Type B pancreatic cell (in vitro differentiated cells): ENCODE measurements at regions not wholly inside any gene's neighbourhood (a gene's known extent, or its start where the extent isn't known, plus 50 kb on each side); places are given as distances from the start of the nearest gene placed in this dataset.

Source experiments
- DNase-seq: peaks from one replicate; pipeline ENCODE4 v3.0.0; 2021; ENCODE audit warnings: mixed read lengths; ENCODE audit not compliant: unreplicated experiment; ENCODE audit errors: extremely low spot score
- H3K27ac Mint-ChIP-seq: 2 replicates; pipeline ENCODE4 v1.8.0; 2021; ENCODE audit warnings: mild to moderate bottlenecking, mixed read lengths
- H3K27me3 Mint-ChIP-seq: 2 replicates; pipeline ENCODE4 v1.8.0; 2021; ENCODE audit warnings: mixed read lengths
- H3K36me3 Mint-ChIP-seq: 2 replicates; pipeline ENCODE4 v1.8.0; 2021; ENCODE audit warnings: mixed read lengths
- H3K4me1 Mint-ChIP-seq: one replicate; pipeline ENCODE4 v1.8.0; 2021; ENCODE audit warnings: mixed read lengths; ENCODE audit not compliant: unreplicated experiment
- H3K4me3 Mint-ChIP-seq: 2 replicates; pipeline ENCODE4 v1.8.0; 2021; ENCODE audit warnings: mild to moderate bottlenecking, mixed read lengths
- H3K9me3 Mint-ChIP-seq: 2 replicates; pipeline ENCODE4 v1.8.0; 2021; ENCODE audit warnings: mixed read lengths
- TF ChIP-seq, protein P1 (sequence below): fragments of 200-600 bp; sonication (generic); conservative IDR thresholded peaks from 2 replicates; pipeline ENCODE4 v1.5.0; 2021; ENCODE audit warnings: antibody characterized with exemption, mild to moderate bottlenecking

DNA sequence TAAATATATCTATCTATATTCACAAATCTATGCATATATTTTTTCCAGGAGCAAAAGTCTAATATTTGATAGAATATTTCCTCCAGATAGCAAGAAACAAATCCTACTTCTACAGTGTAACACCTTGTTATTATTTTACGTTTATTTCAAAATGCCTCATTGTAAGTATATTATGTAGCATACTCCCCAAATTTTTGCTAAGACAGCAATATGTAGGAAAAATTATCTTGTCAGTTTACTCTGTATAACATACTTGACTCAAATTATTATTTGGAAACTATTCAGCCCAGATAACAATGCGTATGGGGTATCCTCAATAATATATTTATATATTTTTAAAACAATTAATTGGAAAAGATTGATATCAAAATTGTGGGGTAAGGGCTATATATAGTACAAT is 313.2 kb downstream of the NR4A2 start:
- Mint-ChIP-seq H3K27me3 (no peaks in the 10 kb centered on the region), H3K36me3 (peaks cover 5% of the 10 kb centered on the region), H3K9me3 (no peaks in the 10 kb centered on the region), H3K27ac (no peak overlapping the region), H3K4me3 (no peak overlapping the region), H3K4me1 (peaks cover 10% of the 10 kb centered on the region)
- no peak for DNase-seq
- TF ChIP-seq, protein P1, sequence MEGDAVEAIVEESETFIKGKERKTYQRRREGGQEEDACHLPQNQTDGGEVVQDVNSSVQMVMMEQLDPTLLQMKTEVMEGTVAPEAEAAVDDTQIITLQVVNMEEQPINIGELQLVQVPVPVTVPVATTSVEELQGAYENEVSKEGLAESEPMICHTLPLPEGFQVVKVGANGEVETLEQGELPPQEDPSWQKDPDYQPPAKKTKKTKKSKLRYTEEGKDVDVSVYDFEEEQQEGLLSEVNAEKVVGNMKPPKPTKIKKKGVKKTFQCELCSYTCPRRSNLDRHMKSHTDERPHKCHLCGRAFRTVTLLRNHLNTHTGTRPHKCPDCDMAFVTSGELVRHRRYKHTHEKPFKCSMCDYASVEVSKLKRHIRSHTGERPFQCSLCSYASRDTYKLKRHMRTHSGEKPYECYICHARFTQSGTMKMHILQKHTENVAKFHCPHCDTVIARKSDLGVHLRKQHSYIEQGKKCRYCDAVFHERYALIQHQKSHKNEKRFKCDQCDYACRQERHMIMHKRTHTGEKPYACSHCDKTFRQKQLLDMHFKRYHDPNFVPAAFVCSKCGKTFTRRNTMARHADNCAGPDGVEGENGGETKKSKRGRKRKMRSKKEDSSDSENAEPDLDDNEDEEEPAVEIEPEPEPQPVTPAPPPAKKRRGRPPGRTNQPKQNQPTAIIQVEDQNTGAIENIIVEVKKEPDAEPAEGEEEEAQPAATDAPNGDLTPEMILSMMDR: no peak

DNA sequence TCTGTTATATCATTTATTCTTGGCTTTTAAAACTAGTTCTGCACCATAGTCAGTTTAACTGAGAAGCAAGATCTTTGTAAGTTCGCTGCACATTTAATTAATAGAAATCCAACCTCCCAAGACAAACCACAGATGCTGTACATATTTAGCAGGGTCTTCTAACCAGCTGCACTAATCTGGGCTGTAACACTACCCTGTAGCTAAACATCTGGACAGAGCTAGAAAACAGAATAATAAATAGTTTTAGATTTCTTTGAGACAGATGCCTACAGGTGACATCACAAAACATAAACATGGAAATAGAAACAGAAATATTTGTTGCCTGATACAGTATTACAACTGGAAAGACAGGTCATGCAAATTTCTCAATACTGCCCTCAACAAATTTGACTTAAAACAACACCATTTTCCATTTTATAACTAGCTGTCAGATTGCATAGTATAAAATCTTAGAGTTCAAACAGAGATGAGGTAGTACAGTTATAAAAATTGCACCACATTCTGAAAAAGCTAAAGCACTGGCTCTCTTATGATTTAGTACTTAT is 315.1 kb downstream of the NR4A2 start:
- TF ChIP-seq, protein P1: no peak
- Mint-ChIP-seq H3K27me3 (no peaks in the 10 kb centered on the region), H3K27ac (no peak overlapping the region), H3K4me1 (peaks cover 10% of the 10 kb centered on the region), H3K36me3 (peaks cover 5% of the 10 kb centered on the region), H3K4me3 (no peak overlapping the region), H3K9me3 (no peaks in the 10 kb centered on the region)
- DNase-seq: no peak

- H3K9me3 Mint-ChIP-seq: no peaks in the 10 kb centered on the region
- H3K4me3 Mint-ChIP-seq: no peak overlapping the region
- H3K36me3 Mint-ChIP-seq: peaks cover 5% of the 10 kb centered on the region
- TF ChIP-seq, protein P1: no peak
- H3K27ac Mint-ChIP-seq: no peak overlapping the region
- DNase-seq: no peak
- no peaks in the 10 kb centered on the region for H3K4me1 Mint-ChIP-seq
- no peaks in the 10 kb centered on the region for H3K27me3 Mint-ChIP-seq
Measured at GRCh38 chr2:156009293-156009692, 323.2 kb downstream of the NR4A2 start.

GRCh38 chr2:156006721-156007618 is 325.6 kb downstream of the NR4A2 start:
- Mint-ChIP-seq H3K4me1 (no peaks in the 10 kb centered on the region), H3K27me3 (no peaks in the 10 kb centered on the region), H3K9me3 (no peaks in the 10 kb centered on the region), H3K36me3 (no peaks in the 10 kb centered on the region), H3K27ac (no peak overlapping the region), H3K4me3 (no peak overlapping the region)
- TF ChIP-seq, protein P1: no peak
- no peak for DNase-seq

GRCh38 chr2:156005999-156006712 is 326.4 kb downstream of the NR4A2 start:
- no peaks in the 10 kb centered on the region for H3K27me3 Mint-ChIP-seq
- H3K9me3 Mint-ChIP-seq: no peaks in the 10 kb centered on the region
- no peak overlapping the region for H3K27ac Mint-ChIP-seq
- H3K4me1 Mint-ChIP-seq: no peaks in the 10 kb centered on the region
- H3K4me3 Mint-ChIP-seq: no peak overlapping the region
- no peak for DNase-seq
- no peaks in the 10 kb centered on the region for H3K36me3 Mint-ChIP-seq
- TF ChIP-seq, protein P1: no peak
